Mesenteric fat pad (tissue), 1 donor: ENCODE measurements at regions not wholly inside any gene's neighbourhood (a gene's known extent, or its start where the extent isn't known, plus 50 kb on each side); places are given as distances from the start of the nearest gene placed in this dataset.
"Not testable (repeated sequence)": the region's sequence is repeated elsewhere in the genome, so short reads cannot be mapped to it uniquely, and the experiment has no call there.

ENCODE experiments used
- DNase-seq: peaks from one replicate; pipeline ENCODE4 v3.0.0-alpha.2; 2020; ENCODE audit warnings: low spot score
- donor health status: DM: yes; HTN: yes; CAD: no.

GRCh38 chr12:68984796-68985573, 52.0 kb upstream of the CPM start:
- DNase-seq: no peak

- not testable (repeated sequence) for DNase-seq
Measured at GRCh38 chr12:68997526-68997925, 64.6 kb upstream of the CPM start.

- DNase-seq: no peak
Measured at GRCh38 chr12:68998041-68998440, 65.1 kb upstream of the CPM start.

GRCh38 chr12:69000074-69000473, 67.1 kb upstream of the CPM start:
- no peak for DNase-seq

GRCh38 chr12:69000540-69001243, 67.7 kb upstream of the CPM start:
- DNase-seq: no peak

- no peak for DNase-seq
Measured at GRCh38 chr12:69001251-69001650, 68.3 kb upstream of the CPM start.

GRCh38 chr12:69002969-69003368, 70.0 kb upstream of the CPM start:
- no peak for DNase-seq

GRCh38 chr12:69003991-69004390, 71.0 kb upstream of the CPM start:
- DNase-seq: no peak

- DNase-seq: no peak
Measured at GRCh38 chr12:69007101-69007854, 74.3 kb upstream of the CPM start.

GRCh38 chr12:69007855-69008351, 74.9 kb upstream of the CPM start:
- no peak for DNase-seq

GRCh38 chr12:69008520-69008919, 75.5 kb upstream of the CPM start:
- DNase-seq: no peak

- no peak for DNase-seq
Measured at GRCh38 chr12:69014047-69014446, 81.1 kb upstream of the CPM start.

- DNase-seq: no peak
Measured at GRCh38 chr12:69015017-69015416, 82.0 kb upstream of the CPM start.

- DNase-seq: no peak
Measured at GRCh38 chr12:69015831-69016230, 82.9 kb upstream of the CPM start.

- no peak for DNase-seq
Measured at GRCh38 chr12:69019082-69019481, 86.1 kb upstream of the CPM start.

- DNase-seq: no peak
Measured at GRCh38 chr12:69019910-69020309, 86.9 kb upstream of the CPM start.

GRCh38 chr12:69022674-69023073, 89.7 kb upstream of the CPM start:
- DNase-seq: no peak

- no peak for DNase-seq
Measured at GRCh38 chr12:69023840-69024239, 90.9 kb upstream of the CPM start.

- DNase-seq: no peak
Measured at GRCh38 chr12:69024413-69024812, 91.4 kb upstream of the CPM start.

GRCh38 chr12:69024907-69025306, 91.9 kb upstream of the CPM start:
- DNase-seq: no peak

GRCh38 chr12:69026336-69026735, 93.4 kb upstream of the CPM start:
- no peak for DNase-seq

- no peak for DNase-seq
Measured at GRCh38 chr12:69027411-69027881, 94.5 kb upstream of the CPM start.
